Stimulated activated naive CD8-positive, alpha-beta T cell treated with anti-CD3 and anti-CD28 coated beads, Interleukin-15, amount 100 ng/mL, for 72 hours (primary cell): ENCODE measurements at regions not wholly inside any gene's neighbourhood (a gene's known extent, or its start where the extent isn't known, plus 50 kb on each side); places are given as distances from the start of the nearest gene placed in this dataset.
"Not testable (repeated sequence)": the region's sequence is repeated elsewhere in the genome, so short reads cannot be mapped to it uniquely, and the experiment has no call there.

Experiments used
- ATAC-seq: fragments of 150-1000 bp; cut with Tn5 transposase; 2 replicates; pipeline ENCODE4 v1.10.0; 2021; ENCODE audit warnings: mild to moderate bottlenecking, moderate library complexity
- DNase-seq, 2 donors: peaks; one replicate each; pipeline ENCODE4 v3.0.0; 2021 to 2022
- H3K27ac Mint-ChIP-seq, 2 donors: one replicate each; pipeline ENCODE4 v1.8.0; 2022; ENCODE audit warnings: mild to moderate bottlenecking in 2 of 2, mixed read lengths in 2 of 2, moderate library complexity in 2 of 2
- H3K27me3 Mint-ChIP-seq: one replicate; pipeline ENCODE4 v1.8.0; 2022; ENCODE audit warnings: mixed read lengths
- H3K4me1 Mint-ChIP-seq: one replicate; pipeline ENCODE4 v1.8.0; 2022; ENCODE audit warnings: mild to moderate bottlenecking, mixed read lengths
- H3K4me3 Mint-ChIP-seq, 2 donors: one replicate each; pipeline ENCODE4 v1.8.0; 2022; ENCODE audit warnings: mild to moderate bottlenecking in 2 of 2, mixed read lengths in 2 of 2, moderate library complexity in 1 of 2
- H3K9me3 Mint-ChIP-seq, 2 donors: one replicate each; pipeline ENCODE4 v1.8.0; 2022; ENCODE audit warnings: mixed read lengths in 2 of 2

GRCh38 chr21:10464975-10465374 lies 56.4 kb upstream of the TPTE start:
- ATAC-seq: peak; percentile 40
- H3K27me3 Mint-ChIP-seq: no peaks in the 10 kb centered on the region
- no peaks in the 10 kb centered on the region for H3K9me3 Mint-ChIP-seq
- H3K27ac Mint-ChIP-seq: no peak overlapping the region
- no peaks in the 10 kb centered on the region for H3K4me1 Mint-ChIP-seq
- H3K4me3 Mint-ChIP-seq: no peak overlapping the region
- DNase-seq: no peak

- H3K27me3 Mint-ChIP-seq, H3K4me1 Mint-ChIP-seq, H3K27ac Mint-ChIP-seq, H3K4me3 Mint-ChIP-seq, DNase-seq, H3K9me3 Mint-ChIP-seq: not testable (repeated sequence)
- ATAC-seq: peak; percentile 58
These were observed 55.8 kb upstream of the TPTE start for GRCh38 chr21:10465524-10466110.

GRCh38 chr21:10466200-10466599 lies 55.2 kb upstream of the TPTE start:
- Mint-ChIP-seq H3K4me1 (no peaks in the 10 kb centered on the region), H3K4me3 (no peak overlapping the region), H3K9me3 (no peaks in the 10 kb centered on the region), H3K27me3 (no peaks in the 10 kb centered on the region), H3K27ac (no peak overlapping the region)
- DNase-seq (no peak), ATAC-seq (no peak)
